ENCODE measurements at regions not wholly inside any gene's neighbourhood (a gene's known extent, or its start where the extent isn't known, plus 50 kb on each side); places are given as distances from the start of the nearest gene placed in this dataset.
A peak's percentile ranks its signal among the peaks of the same experiment; 100 is the strongest.

GRCh38 chr6:157741321-157741947 lies 81.6 kb upstream of the SNX9 start:
- TF ChIP-seq CTCF (IDR thresholded peaks at IDR 0.05), result no peak
- Histone ChIP-seq H3K27me3 (no peaks in the 10 kb centered on the region), H3K9me3 (no peaks in the 10 kb centered on the region), H3K27ac (no peak overlapping the region), H3K4me3 (no peak overlapping the region), H3K4me1 (no peaks in the 10 kb centered on the region), H3K36me3 (no peaks in the 10 kb centered on the region)
- DNase-seq (ENCODE audit: low spot score in 2 of 2), result no peak
- intact Hi-C loops (cut with DNase I), result no loop called here

- Histone ChIP-seq H3K36me3 (no peaks in the 10 kb centered on the region), H3K9me3 (no peaks in the 10 kb centered on the region), H3K4me3 (no peak overlapping the region), H3K4me1 (no peaks in the 10 kb centered on the region), H3K27ac (peak overlapping the region in 1 of 2 donors; percentile 13), H3K27me3 (no peaks in the 10 kb centered on the region)
- intact Hi-C loops (cut with DNase I), result no loop called here
- no peak for TF ChIP-seq CTCF (IDR thresholded peaks at IDR 0.05)
- DNase-seq (ENCODE audit: low spot score in 2 of 2), result no peak
Observed at GRCh38 chr6:157741948-157742556, 81.0 kb upstream of the SNX9 start.

GRCh38 chr6:157744102-157744601 lies 78.9 kb upstream of the SNX9 start:
- intact Hi-C loops (cut with DNase I), result no loop called here
- H3K27me3 ChIP-seq, result no peaks in the 10 kb centered on the region
- no peaks in the 10 kb centered on the region for H3K4me1 ChIP-seq
- no peaks in the 10 kb centered on the region for H3K9me3 ChIP-seq
- TF ChIP-seq CTCF (IDR thresholded peaks at IDR 0.05), result no peak
- no peak overlapping the region for H3K27ac ChIP-seq
- H3K4me3 ChIP-seq, result no peak overlapping the region
- no peak for DNase-seq (ENCODE audit: low spot score in 2 of 2)
- H3K36me3 ChIP-seq, result no peaks in the 10 kb centered on the region

- intact Hi-C loops (cut with DNase I), result no loop called here
Observed at GRCh38 chr6:157746897-157747296, 76.1 kb upstream of the SNX9 start.

GRCh38 chr6:157747370-157747769 lies 75.7 kb upstream of the SNX9 start:
- H3K36me3 ChIP-seq, result no peaks in the 10 kb centered on the region
- H3K27ac ChIP-seq, result no peak overlapping the region
- no peaks in the 10 kb centered on the region for H3K27me3 ChIP-seq
- H3K4me1 ChIP-seq, result no peaks in the 10 kb centered on the region
- no peak overlapping the region for H3K4me3 ChIP-seq
- intact Hi-C loops (cut with DNase I), result no loop called here
- DNase-seq (ENCODE audit: low spot score in 2 of 2), result no peak
- no peaks in the 10 kb centered on the region for H3K9me3 ChIP-seq
- TF ChIP-seq CTCF (IDR thresholded peaks at IDR 0.05), result no peak

More at GRCh38 chr6:157746897-157747296, 76.1 kb upstream of the SNX9 start:
- Histone ChIP-seq H3K27ac (no peak overlapping the region), H3K27me3 (no peaks in the 10 kb centered on the region), H3K36me3 (no peaks in the 10 kb centered on the region), H3K4me1 (no peaks in the 10 kb centered on the region), H3K9me3 (no peaks in the 10 kb centered on the region), H3K4me3 (no peak overlapping the region)
- no peak for TF ChIP-seq CTCF (IDR thresholded peaks at IDR 0.05)
- DNase-seq (ENCODE audit: low spot score in 2 of 2), result no peak
